HCT116 (cell line): ENCODE measurements at regions not wholly inside any gene's neighbourhood (a gene's known extent, or its start where the extent isn't known, plus 50 kb on each side); places are given as distances from the start of the nearest gene placed in this dataset.

Experiments
- ATAC-seq: fragments of 200-7000 bp; cut with Tn5 transposase; 2 replicates; pipeline ENCODE4 v1.9.1; 2020; ENCODE audit warnings: mild to moderate bottlenecking, moderate library complexity
- BruUV-seq: library from RNA; stranded (reverse); fragments of 400-500 nt; replicated peaks from 2 replicates; lab custom pipeline; 2021; lab: Mats Ljungman, UMichigan
- CTCF ChIA-PET: fragments of 300-600 bp; sonication (Branson Sonifier 250); formaldehyde crosslinking; loops from one replicate; lab custom pipeline; 2021; ENCODE audit warnings: antibody characterized with exemption; lab: Charles Lee
- POLR2A ChIA-PET: fragments of 300-600, 350-600 bp; sonication (Branson Sonifier 250); formaldehyde crosslinking; loops from one replicate; lab custom pipeline; 2021; ENCODE audit warnings: antibody characterized with exemption; lab: Charles Lee
- RAD21 ChIA-PET, 2 experiments: fragments of 300-600 bp; sonication (Branson Sonifier 250); formaldehyde crosslinking; loops; one replicate each; lab custom pipeline; 2023; ENCODE audit warnings: low total read pairs in 2 of 2; ENCODE audit not compliant: uncharacterized antibody in 2 of 2, unreplicated experiment in 2 of 2, low non-redundant PET in 1 of 2; lab: Charles Lee
- DNase-seq: peaks from one replicate; pipeline ENCODE4 v3.0.0-alpha.2; 2010; ENCODE audit warnings: low read depth, low spot score
- H2AFZ ChIP-seq: fragments of 200-600 bp; shearing (Covaris generic), sonication (generic); 2 replicates; pipeline ENCODE4 v1.6.1; 2017; ENCODE audit warnings: low read depth, mixed run types, mixed read lengths, antibody characterized with exemption, low read length; ENCODE audit not compliant: poor library complexity, severe bottlenecking
- H3K27ac ChIP-seq: 2 replicates; pipeline ENCODE4 v1.5.1; 2012; ENCODE audit warnings: low read depth, low read length
- H3K27me3 ChIP-seq: fragments of 200-600 bp; sonication (generic); 2 replicates; pipeline ENCODE4 v1.6.1; 2016; ENCODE audit warnings: mixed run types, low read length, mixed read lengths; ENCODE audit not compliant: insufficient read depth
- H3K36me3 ChIP-seq, 2 experiments: fragments of 200-500 bp in 1 of 2; fragments of 200-600 bp in 1 of 2; sonication (Bioruptor generic) in 1 of 2; sonication (generic) in 1 of 2; 2 replicates each; pipeline versions ENCODE4 v1.5.1 to v1.6.1; 2014 to 2016; ENCODE audit warnings: low read length in 2 of 2, inconsistent platforms in 1 of 2, mixed read lengths in 1 of 2, mixed run types in 1 of 2; ENCODE audit not compliant: insufficient read depth in 2 of 2, control insufficient read depth in 1 of 2
- H3K4me1 ChIP-seq, 2 experiments: fragments of 200-600 bp in 1 of 2; sonication (generic) in 1 of 2; 2 replicates each; pipeline versions ENCODE4 v1.5.1 to v1.6.1; 2012 to 2017; ENCODE audit warnings: low read length in 2 of 2, inconsistent platforms in 1 of 2, mild to moderate bottlenecking in 1 of 2, mixed read lengths in 1 of 2, mixed run types in 1 of 2, moderate library complexity in 1 of 2; ENCODE audit not compliant: insufficient read depth in 2 of 2, control insufficient read depth in 1 of 2
- H3K4me2 ChIP-seq: fragments of 200-600 bp; sonication (generic); 2 replicates; pipeline ENCODE4 v1.6.1; 2017; ENCODE audit warnings: mixed run types, low read length, mixed read lengths
- H3K4me3 ChIP-seq, 2 experiments: fragments of 200-600 bp in 1 of 2; sonication (generic) in 1 of 2; replicated peaks in 1 of 2; 2 replicates each; pipeline ENCODE4 v1.5.1; 2011 to 2016; ENCODE audit warnings: low read length in 2 of 2, control low read depth in 1 of 2, low read depth in 1 of 2, mild to moderate bottlenecking in 1 of 2, mixed read lengths in 1 of 2, mixed run types in 1 of 2
- H3K79me2 ChIP-seq: fragments of 200-600 bp; sonication (generic); 2 replicates; pipeline ENCODE4 v1.6.1; 2017; ENCODE audit warnings: mild to moderate bottlenecking, mixed run types, low read length, moderate library complexity, mixed read lengths; ENCODE audit not compliant: insufficient read depth
- H3K9ac ChIP-seq: fragments of 200-600 bp; sonication (generic); 2 replicates; pipeline ENCODE4 v1.6.1; 2016; ENCODE audit warnings: low read length, mixed read lengths
- H3K9me2 ChIP-seq: fragments of 200-600 bp; sonication (generic), shearing (Covaris generic); 2 replicates; pipeline ENCODE4 v1.6.1; 2017; ENCODE audit warnings: mixed run types, mild to moderate bottlenecking, moderate library complexity; ENCODE audit not compliant: insufficient read depth
- H3K9me3 ChIP-seq, 2 experiments: fragments of 200-500 bp in 1 of 2; fragments of 200-600 bp in 1 of 2; sonication (Bioruptor generic) in 1 of 2; sonication (generic) in 1 of 2; 2 replicates each; pipeline ENCODE4 v1.6.1; 2014 to 2017; ENCODE audit warnings: low read length in 2 of 2, mixed read lengths in 2 of 2, inconsistent platforms in 1 of 2, low read depth in 1 of 2, mild to moderate bottlenecking in 1 of 2, mixed run types in 1 of 2, moderate library complexity in 1 of 2; ENCODE audit not compliant: control insufficient read depth in 1 of 2, insufficient read depth in 1 of 2
- H4K20me1 ChIP-seq: fragments of 200-600 bp; sonication (generic), shearing (Covaris generic); 2 replicates; pipeline ENCODE4 v1.6.1; 2017; ENCODE audit warnings: mixed run types, mild to moderate bottlenecking, moderate library complexity; ENCODE audit not compliant: insufficient read depth
- CTCF ChIP-seq, 3 experiments: fragments of 200-600 bp in 1 of 3; sonication (generic) in 1 of 3; IDR thresholded peaks in 2 of 3; conservative IDR thresholded peaks in 1 of 3; 2 replicates each; pipeline ENCODE4 v1.5.1; 2012 to 2017; ENCODE audit warnings: low read depth in 2 of 3, low read length in 2 of 3, antibody characterized with exemption in 1 of 3, borderline replicate concordance in 1 of 3, control low read depth in 1 of 3, mild to moderate bottlenecking in 1 of 3, mixed read lengths in 1 of 3, mixed run types in 1 of 3, moderate library complexity in 1 of 3; ENCODE audit not compliant: insufficient read depth in 1 of 3
- EGR1 ChIP-seq: IDR thresholded peaks from 2 replicates; pipeline ENCODE4 v1.6.1; 2012; ENCODE audit warnings: low read depth
- JUND ChIP-seq: IDR thresholded peaks from 2 replicates; pipeline ENCODE4 v1.6.1; 2012
- POLR2AphosphoS5 ChIP-seq: IDR thresholded peaks from 2 replicates; pipeline ENCODE4 v1.6.1; 2011; ENCODE audit warnings: mild to moderate bottlenecking, low read depth, low read length, moderate library complexity
- RAD21 ChIP-seq: IDR thresholded peaks from 2 replicates; pipeline ENCODE4 v1.6.1; 2012; ENCODE audit warnings: low read depth, mild to moderate bottlenecking
- REST ChIP-seq: IDR thresholded peaks from 2 replicates; pipeline ENCODE4 v1.6.1; 2012; ENCODE audit warnings: low read depth
- SRF ChIP-seq: IDR thresholded peaks from 2 replicates; pipeline ENCODE4 v1.6.1; 2012; ENCODE audit warnings: low read depth
- ZFX ChIP-seq: fragments of 450-650 bp; IDR thresholded peaks from 2 replicates; pipeline ENCODE4 v1.6.1; 2017
- intact Hi-C: fragments of 100-400 bp; cut with micrococcal nuclease; formaldehyde crosslinking; loops from 2 replicates; pipeline ENCODE4 v1.10.0; 2022

DNA sequence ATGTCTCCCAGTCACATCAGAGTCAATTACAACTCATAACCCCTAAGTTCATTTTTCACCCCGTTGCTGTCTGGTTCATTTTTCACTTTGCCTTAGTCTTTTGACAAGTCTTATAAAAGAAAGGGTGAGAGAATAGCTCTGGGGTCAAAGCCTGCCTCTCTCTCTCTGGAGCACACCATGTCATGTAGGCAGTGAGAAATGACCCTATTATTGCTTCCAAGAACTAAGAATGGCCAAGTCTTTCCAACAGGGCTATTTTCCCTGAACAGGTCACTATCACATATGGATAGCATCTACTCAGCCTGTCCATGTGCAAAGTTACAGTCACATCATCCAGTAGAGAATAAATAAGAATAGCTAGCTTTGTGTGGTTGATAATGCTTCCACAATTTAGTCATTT lies 655.5 kb upstream of the LRRC4C start:
- Histone ChIP-seq H3K36me3 (no peaks in the 10 kb centered on the region), H3K4me1 (no peaks in the 10 kb centered on the region), H3K4me3 (no peak overlapping the region), H3K9ac (no peak overlapping the region), H3K27ac (no peak overlapping the region), H3K27me3 (no peaks in the 10 kb centered on the region), H2AFZ (no peak overlapping the region), H3K79me2 (no peaks in the 10 kb centered on the region), H3K9me3 (peaks cover 0 to 36% of the 10 kb centered on the region in 2 experiments; a peak in 2 of 4 replicates), H3K9me2 (no peaks in the 10 kb centered on the region), H4K20me1 (no peaks in the 10 kb centered on the region), H3K4me2 (no peak overlapping the region)
- ChIA-PET POLR2A (no interaction called here), CTCF (no interaction called here), RAD21 (no interaction called here)
- TF ChIP-seq SRF (no peak), ZFX (no peak), REST (no peak), RAD21 (no peak), POLR2AphosphoS5 (no peak), EGR1 (no peak), CTCF (IDR thresholded peaks at IDR 0.05 in 2 of 3, conservative IDR thresholded peaks at IDR 0.05 in 1 of 3; ENCODE audit: borderline replicate concordance in 1 of 3, insufficient read depth in 1 of 3, low read depth in 2 of 3, low read length in 2 of 3) (no peak), JUND (no peak)
- no TSS peak for BruUV-seq
- intact Hi-C loops: no loop called here
- DNase-seq (no peak), ATAC-seq (no peak)
